ENCODE measurements at regions not wholly inside any gene's neighbourhood (a gene's known extent, or its start where the extent isn't known, plus 50 kb on each side); places are given as distances from the start of the nearest gene placed in this dataset.

DNA sequence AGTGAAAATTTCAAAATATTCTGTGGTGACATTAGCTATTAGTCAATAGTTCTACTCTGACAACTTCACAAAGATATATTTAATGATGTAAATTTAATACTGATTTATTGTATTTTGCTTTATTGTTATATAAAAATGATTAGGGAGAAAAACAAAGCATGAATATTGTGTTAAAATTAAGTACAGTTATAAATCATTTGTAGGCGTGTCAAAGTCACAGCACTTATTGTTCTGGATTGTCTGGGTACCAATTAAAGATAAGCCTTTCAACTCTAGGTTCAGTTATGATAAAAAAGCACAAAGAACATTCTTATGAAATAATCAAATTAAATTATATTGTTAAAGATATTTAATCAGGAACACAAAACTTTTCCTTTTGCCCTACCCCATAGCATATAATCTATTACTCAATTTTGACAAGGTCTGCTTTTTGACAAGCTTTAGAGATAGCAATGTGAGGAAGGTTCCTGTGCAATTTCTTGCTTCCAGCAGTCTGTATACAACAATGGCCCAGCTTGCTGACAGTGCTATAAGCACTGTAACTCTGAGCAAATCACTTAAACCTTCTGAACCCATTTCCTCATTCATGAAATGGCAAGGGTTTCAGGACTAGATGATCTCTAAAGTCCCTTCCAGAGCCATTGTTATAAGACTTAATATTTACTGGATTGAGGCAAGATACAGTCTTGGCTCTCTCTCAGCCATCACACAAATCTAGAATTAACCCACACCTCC, 910.3 kb upstream of the LCORL start:
- DNase-seq: no peak

DNA sequence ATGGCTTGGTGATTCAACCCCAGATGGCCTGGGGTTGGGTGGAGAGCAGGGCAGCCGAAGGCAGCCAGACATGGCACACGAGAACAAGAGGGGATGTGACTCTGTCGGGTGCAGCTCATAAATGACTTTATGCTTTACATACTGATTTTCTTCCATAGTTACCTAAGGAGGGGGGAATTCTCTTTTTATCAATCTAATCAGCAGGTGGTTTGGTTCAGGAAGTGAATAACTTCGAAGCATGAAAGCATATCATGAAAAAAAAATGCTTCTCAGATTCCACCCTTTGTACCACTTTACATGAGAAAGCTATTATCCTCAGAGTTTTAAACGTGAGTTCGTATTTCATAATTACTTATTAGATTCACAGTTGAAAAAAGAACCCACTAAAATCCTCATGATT, 908.9 kb upstream of the LCORL start:
- DNase-seq: no peak

DNA sequence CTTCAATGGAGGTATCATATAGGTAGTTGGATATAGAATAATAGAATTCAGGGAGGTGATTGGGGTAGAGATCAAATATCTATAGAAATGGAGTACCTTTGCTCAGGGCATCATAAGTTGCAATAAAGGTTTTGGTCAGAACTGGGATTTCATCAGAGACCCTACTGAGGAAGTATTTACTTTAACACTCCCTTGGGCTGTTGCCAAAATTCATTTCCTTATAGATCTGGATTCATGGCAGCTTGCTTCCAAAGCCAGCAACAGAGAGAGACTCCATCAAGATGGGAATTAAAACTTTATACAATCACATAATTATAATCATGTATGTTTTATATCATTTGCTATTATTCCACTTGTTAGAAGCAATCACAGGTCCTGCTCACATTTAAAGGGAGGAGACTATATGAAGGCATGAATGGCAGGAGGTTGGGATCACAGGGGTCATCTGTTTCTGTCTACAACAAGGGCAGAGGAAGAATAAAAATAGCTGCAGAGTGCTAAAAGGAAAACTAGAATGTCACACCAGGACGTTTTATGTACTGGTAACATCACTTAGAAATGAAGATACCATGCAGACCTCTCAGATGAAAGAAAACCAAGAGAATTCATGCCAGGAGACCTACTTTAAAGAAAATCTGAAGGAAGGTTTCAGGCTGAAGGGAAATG, 902.1 kb upstream of the LCORL start:
- DNase-seq: no peak

DNA sequence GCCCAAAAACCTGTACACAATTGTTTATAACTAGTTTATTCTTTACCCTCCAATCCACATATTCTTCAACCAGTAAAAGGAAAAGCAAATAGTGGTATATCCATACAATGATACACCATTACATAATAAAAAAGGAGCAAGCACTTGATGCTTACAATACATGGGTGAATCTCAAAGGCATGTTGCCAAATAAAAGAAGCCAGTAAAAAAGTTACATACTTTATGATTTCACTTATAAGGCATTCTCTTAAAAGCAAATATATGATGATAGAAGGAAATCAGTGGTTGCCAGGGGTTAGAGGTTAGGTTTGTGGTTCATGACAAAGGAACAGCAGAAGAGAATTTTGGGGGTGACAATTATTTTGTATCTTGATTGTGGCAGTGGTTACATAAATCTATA, 896.1 kb upstream of the LCORL start:
- DNase-seq: no peak

DNA sequence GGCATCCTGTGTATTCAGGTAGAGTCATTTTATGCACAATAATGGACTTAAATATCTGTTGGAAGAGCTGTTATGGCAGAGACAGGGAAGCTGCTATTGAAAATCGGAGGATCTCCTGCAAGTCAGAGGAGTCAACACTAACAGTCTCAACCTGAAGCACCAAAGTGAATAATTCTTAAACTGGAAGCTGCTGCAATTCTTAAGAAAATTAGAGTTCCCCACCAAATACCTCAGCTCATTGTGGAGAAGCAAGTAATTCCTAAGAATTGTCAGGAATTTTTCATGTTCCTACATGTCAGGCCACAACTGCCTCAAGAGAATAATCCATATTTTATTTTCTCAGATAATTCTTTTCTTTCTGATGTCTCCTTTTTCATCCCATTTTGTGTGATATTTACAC, 892.6 kb upstream of the LCORL start:
- DNase-seq: no peak

DNA sequence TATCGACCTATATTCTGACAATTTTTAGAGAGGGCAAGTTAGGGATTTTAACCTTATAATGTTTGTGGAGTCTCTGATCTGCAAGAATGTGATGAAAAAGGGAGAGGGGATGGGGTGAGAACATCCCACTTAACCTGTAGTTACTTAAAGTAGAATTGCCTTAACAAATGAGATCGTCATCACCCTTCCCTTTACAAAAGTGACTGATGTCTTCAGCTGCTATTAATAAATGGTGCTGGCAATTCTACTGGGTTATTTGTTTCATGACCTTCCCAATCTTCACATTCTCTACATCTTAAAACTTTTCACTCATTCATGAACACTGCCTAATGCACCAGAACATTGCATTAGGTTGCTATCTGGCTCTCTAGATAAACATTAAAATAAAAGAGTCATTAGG, 873.4 kb upstream of the LCORL start:
- DNase-seq: no peak

DNA sequence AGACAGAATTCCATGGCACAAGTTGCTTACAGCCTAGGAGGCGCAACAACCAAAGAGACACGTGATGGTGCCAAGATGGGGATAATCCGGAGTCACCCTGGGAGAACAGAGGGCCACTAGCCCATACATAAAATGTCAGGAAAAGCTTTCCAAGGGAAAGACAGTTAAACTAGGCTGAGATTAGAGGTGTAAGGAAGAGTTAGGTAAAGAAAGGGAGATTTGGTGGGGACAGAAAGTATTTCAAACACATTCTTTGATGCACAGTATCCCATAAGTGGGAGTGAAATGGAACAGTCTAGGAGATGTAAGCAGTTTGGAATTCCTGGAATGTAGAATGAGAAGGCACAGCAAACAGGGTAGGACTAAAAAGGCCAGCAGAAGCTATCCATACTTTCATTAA, 860.9 kb upstream of the LCORL start:
- DNase-seq: no peak

DNA sequence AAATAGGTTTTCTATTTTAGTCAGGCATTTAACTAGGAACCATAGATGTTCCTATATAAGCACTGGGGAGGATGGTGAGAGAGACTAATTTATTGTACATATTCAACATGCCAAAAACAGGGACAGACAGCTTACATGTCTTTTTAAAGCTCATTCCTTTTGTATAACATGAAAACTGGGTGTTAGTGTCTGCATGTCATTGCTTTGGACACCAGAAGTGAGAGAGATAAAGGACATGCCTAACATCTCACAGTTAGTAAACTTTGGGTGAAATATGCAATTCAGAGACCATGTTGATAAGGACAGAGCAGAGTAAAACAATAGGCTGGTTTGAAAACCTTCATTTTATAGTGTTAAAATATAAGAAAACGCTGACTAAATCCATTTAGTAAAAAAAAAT, 860.0 kb upstream of the LCORL start:
- no peak for DNase-seq

DNA sequence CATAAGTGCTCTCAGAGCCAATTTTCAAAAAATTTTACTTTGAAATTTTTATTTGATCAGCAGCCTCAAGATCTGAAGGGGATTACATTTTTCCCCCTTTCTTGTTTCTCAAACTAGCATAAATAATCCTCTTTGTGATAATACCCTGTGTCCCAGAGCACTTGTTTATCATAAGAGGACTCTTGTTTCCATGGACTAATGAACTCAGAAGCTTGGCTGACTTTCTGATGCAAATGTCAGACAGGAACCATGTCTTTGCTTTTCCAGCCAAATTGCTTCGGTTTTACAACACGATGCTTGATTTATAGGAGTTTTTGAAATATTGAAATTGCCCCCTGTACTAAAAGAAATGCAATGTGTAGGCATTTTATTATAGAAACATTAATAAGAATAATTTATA, 859.3 kb upstream of the LCORL start:
- no peak for DNase-seq

DNA sequence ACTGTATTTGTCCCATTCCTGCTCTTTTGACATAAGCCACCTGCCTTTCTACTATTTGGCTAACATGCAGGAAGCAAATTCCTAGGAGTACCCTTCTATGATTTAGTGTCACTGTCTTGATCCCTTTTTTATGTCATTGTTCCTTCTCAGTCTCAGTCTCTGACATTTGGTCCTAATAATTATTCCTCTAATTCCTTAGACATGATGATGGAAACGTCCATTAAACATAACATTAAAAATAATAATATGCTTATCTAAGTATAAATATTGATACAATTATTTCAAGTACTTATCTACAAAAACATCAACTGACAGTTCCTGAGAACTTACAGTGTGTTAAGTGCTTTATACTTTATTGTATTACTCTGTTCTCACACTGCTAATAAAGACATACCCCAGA, 857.0 kb upstream of the LCORL start:
- no peak for DNase-seq

DNA sequence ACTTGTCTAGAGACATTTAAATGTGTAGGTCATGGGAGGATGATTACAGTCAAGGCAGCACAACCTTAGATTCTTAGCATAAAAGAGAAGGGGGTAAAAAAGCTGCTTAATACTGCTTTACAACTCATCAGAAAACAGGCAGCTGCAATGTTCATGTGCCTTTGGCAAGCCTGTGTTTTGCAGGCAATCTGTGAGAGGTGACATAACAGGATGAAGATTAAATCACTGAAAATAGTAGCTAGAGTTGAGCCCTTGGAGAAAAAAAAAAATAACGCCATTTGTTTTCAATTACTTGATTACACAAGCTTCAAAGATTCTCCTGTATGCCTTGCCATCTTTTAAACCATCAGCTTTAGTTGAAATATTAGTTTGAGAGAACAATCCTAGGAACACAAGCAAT, 847.6 kb upstream of the LCORL start:
- no peak for DNase-seq

DNA sequence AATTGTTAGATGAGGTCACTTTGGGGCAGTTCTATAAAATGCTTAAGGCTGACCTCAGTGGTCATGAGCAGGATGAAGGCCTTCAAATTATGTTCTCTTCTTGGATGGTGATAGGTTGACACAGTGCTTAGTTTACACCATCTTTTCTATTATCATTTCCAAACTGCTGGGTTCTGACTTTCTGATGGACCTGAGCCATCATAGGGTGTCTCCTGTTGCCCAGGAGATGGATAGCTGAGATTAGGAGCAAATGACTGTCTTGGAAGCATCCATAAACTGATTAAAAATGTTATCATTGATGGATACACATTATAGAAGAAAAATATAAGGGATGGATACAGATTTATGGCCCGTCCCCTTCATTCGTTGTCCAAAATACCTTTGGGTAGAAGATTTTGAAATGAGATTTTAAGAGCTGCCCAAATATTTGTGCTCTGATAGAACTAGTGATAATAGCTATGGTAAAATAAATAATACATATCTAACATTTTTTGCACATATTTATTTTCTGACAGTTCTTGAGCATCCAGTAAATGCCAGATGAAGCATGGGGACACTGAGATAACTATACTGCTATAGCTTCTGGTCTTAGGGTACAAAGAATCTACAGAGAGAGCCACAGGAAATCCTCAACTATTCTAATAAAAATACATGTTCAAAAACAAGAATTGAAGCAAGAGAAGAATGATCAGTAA, 839.4 kb upstream of the LCORL start:
- no peak for DNase-seq

DNA sequence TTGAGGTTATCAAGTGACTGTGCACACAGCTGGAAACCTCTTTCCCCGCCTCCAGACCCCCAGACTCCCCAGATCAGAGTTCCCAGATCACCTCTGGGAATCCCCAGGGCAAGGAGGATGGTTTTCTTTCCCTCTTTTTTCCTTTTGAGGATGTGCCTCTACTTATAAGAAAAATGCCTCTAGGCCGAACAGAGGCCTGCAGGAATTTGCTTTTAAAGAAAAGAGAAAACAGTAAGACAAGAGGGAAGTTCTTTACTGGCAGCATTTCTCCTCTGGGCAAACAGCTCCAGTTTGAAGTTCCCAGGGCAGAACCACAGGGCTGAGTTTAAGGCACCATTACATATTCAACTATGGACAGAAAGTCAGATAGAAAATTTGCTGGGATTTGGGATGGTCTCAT, 837.9 kb upstream of the LCORL start:
- DNase-seq: no peak

DNA sequence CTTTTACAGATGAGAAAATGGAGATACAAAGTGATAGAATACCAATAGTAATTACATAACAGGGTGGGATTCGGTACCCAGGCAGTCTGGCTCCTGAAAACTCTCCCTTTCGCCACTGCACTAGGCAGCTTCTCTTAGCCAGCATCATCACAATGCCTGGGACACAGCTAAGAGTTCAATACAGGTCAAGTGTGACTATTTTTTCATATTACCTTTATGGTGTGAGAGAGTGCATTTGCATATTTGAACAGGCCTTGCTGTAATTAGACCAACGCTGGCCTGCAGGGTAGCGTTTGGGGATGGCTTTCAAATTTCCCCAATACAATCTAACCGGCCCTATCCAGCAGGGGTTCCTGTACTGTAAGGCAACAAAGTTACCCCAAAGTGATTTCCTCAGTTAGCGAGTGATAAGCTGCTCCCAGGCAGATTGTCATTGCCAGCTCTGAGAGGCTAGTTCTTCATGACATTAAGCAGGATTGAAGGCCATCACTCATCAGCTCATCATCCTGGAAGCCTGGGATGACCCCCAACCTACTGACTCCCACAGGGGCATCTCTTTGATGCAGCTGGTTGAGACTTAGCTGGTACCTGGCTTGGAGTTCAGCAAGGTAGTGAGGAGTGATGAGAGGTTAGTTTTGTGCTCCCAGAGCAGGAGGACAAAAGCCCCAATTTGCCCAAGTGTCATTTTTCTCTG, 836.8 kb upstream of the LCORL start:
- no peak for DNase-seq

DNA sequence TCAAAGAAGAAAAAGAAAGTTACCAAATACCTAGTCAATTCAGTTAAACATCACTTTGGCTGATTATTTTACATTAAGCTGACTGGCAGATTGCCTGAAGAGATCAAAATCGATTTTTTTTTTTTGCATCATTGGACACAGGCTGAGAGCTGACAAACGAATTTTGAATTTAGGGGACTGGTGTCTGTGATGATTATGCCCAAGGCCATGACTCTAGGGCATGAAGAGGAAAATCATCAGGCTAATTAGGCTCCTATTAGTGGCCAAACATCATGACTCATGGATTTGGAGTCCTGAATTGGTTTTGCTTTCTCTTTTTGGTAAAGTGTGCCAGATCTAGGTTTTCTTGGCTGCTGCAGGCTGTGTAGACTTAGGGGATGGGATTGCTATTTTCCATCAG, 829.3 kb upstream of the LCORL start:
- DNase-seq: no peak

DNA sequence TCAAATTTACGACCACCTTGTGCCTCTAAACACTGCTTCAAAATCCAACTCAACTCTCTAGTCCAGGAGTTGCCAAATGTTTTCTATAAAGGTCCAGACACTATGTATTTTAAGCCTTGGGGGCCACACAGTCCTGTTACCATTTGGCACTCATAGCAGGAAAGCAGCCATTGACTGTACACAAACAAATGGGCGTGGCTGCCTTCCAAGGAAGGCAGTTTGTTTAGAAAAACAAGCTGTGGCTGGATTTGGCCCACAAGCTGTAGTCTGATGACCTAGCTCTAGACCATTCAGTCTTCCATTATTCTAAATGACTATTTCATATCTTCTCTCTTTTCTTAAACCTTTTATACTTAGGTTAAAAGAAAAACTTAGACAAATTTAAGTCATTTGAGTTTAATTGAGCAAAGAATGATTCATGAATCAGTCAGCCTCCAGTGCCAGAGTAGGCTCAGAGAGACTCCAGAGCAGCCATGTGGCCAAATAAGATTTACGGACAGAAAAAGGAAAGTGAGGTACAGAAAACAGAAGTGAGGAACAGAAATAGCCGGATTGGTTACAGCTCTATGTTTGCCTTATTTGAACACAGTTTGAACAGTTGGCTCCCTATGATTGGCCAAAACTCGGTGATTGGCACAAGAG, 825.8 kb upstream of the LCORL start:
- DNase-seq: no peak

DNA sequence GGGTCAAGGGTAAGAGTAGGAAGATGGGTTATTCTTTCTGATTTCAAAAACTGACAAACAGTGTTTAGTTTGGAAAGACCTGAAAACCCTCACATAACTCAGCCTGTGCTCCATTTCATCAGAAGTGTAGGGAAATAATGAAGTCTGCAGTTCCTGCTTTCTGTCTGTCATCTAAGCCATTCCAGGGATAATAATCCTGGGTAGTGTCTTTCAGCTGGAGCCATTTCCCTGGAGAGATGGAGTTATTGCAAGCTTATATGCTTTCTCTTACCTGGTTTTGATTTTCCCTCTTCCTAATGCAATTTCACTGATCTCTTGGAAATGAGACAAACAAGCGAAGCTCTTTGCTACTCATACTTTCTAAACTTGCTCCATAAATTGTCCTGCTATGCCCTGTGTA, 824.8 kb upstream of the LCORL start:
- no peak for DNase-seq

DNA sequence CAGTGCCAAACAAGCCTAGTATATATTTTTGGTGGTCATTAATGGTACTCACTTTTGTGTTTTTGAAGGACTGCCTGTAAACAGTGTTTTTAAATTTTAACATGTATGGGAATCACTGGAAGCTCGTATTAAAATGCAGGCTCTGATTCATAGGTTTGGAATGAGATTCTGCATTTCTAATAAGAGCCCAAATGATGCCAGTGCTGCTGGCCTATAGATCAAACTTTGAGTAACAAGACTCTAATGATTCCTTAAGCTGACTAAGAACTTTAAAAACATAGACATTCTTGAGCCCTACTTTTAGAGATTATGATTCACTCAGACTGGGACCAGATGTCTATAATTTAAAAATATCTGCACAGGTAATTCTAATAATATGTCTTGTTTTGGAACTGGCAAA, 823.2 kb upstream of the LCORL start:
- DNase-seq: no peak

DNA sequence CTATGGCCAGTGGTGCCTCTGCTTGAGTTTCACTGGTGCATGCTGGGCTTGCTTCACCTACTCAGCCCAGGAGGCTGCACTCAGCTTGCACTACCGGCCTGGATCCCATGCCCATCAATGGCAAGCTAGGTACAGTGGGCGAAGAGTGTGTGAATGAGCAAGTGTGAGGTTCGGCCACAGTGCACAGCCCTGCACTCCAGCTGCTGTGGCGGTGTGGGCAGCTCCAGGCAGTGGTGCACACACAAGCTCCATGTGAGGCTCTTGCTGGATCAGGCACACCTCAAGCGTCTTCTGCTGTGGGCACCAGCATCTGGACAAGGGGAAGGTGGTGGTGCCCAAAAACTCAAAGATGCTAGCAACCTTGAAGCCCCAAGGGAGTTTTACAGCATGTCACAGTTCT, 820.9 kb upstream of the LCORL start:
- DNase-seq: no peak

DNA sequence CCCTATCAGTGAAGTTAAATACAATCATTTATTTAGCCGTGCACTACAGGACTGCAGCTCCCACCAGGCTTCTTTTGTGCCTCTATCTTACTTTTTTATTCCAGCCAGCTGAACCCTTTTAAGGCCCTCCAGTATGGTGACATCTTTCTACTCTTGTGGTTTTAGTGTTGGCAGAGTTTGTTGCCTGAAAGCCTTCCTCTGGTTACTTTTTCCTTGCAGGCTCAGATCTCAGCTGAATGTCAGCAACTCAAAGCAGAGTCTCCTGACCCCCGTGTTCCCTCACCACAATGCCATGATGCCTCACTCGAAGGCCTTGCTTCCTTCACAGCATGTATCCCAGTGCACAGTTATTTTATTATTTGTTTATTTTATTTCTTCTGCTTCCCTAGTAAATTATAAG, 818.9 kb upstream of the LCORL start:
- DNase-seq: no peak

DNA sequence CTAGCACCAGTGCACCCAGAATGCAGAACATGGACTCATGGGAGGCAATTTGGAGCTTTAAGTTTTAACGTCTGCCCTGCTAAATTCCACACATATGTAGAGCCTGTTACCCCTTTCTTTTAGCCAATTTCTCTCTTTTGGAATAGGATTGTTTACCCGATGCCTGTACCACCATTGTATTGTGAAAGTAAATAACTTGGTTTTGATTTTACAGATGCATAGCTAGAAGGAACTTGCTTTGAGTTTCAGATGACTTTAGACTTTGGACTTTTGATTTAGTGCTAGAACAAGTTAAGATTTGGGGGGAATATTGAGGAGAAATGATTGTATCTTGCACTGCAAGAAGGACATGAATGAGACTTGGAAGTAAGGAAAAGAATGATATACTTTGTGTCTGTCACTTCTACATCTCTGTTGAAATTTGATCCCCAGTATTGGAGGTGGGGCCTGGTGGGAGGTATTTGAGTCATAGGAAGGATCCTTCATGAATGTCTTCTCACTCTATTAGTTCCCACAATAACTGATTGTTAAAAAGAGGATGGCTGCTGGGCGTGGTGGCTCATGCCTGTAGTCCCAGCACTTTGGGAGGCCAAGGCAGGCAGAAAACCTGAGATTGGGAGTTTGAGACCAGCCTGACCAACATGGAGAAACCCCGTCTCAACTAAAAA, 794.8 kb upstream of the LCORL start:
- DNase-seq: no peak

DNA sequence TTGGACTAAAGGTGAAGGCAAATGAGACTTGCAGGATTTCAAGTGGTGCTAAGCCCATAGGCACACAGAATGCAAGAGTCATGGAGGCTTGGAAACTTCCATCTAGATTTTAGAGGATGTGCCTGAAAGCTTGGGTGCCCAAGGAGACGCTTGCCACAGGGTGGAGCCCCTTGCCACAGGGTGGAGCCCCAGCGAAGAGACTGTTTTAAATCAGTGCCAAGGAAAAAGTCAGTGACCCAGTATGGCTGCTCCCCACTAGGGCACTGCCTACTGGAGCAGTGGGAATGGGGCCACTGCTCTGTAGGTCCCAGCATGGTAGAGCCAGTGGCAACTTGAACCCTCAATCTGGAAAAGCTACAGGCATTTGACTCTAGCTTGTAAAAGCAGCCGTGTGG, 794.2 kb upstream of the LCORL start:
- no peak for DNase-seq

All from stimulated activated CD4-positive, alpha-beta T cell treated with anti-CD3 and anti-CD28 coated beads, Interleukin-2, amount 100 ng/mL, for 48 hours (primary cell).